CD4-positive, alpha-beta T cell treated with Interleukin-21 for 1 hour (primary cell): ENCODE measurements at regions not wholly inside any gene's neighbourhood (a gene's known extent, or its start where the extent isn't known, plus 50 kb on each side); places are given as distances from the start of the nearest gene placed in this dataset.
"Not testable (repeated sequence)": the region's sequence is repeated elsewhere in the genome, so short reads cannot be mapped to it uniquely, and the experiment has no call there.

Source experiments
- DNase-seq: peaks from one replicate; pipeline ENCODE4 v3.0.0-alpha.2; 2020

DNA sequence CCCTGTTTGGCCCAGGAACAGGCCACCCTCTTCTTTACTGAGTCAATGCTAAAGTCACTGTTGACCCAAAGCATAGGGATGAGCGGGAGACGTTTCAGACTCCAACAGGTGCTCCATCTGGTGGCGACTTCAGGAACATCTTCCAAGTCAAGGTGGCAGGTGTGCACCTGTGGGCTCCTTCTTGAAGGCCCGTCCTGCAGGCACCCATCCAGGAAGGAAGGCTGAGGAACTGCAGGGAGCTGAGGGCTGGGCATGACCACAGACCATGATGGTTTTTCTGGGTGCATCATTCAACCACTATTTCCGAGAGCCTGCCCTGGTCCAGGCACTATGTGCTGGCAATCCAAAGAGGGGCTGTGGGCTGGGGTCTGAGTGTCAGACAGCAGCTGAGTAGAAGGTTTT is 142.8 kb downstream of the NDUFA10 start:
- peak; percentile 64 for DNase-seq

DNA sequence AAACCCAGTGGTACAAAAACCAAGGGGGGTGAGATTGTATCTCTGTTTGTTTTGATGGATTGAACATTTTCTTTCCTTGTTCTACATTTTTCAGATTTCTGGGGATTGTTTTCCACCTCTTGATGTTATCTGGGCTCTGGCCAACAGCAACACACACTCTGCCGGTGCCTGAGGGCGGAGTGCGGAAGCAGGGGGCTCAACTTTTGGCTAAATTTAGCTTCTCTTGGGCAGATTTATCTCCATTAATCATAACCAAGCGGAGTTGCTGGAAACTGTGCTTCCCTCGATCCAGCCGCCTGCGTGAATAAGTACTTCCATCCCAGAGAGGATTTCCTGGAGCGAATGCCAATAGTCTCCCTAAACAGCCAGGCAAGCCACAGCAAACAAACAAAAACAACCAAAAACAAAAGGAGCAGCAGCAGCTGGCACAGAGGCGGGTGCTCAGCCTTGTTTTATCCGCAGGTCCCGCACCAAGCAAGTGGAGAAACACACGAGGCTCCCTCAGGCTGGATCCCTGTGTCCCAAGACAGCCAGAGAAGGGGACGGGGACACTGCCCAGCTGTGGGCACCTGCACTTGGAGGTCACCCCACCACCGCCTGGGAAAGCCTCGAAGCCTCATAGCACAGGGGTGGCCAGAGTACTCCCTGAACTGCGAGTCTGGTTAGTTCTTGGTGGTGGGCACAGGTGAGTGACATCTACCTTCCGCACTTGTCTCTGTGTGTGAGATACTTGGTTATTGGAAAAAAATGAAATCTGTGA is 143.4 kb downstream of the NDUFA10 start:
- no peak for DNase-seq

GRCh38 chr2:239881031-239881471 is 144.1 kb downstream of the NDUFA10 start:
- no peak for DNase-seq

- no peak for DNase-seq
Observed at GRCh38 chr2:239880396-239880795, 144.7 kb downstream of the NDUFA10 start.

GRCh38 chr2:239879423-239880084 is 145.6 kb downstream of the NDUFA10 start:
- no peak for DNase-seq

DNA sequence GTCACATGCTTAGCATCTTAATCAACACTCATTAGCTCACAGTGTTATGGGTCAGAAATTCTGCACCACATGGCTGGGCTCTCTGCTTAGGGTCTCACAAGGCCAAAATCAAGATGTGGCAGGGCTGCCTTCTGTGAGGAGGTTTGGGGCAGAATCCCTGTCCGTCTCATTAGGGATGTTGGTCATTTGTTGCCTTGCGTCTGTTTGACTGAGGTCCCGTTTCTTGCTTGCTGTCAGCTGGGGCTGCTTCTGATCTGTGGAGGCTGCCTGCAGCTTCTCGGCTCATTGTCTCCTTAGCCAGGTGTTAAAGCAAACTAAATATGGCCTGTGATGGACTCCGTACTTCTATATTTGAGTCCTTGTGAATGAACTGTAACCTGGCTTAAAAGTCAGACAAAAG is 146.5 kb downstream of the NDUFA10 start:
- DNase-seq, result no peak

- no peak for DNase-seq
Observed at GRCh38 chr2:239876948-239877289, 148.2 kb downstream of the NDUFA10 start.

GRCh38 chr2:239876271-239876947 is 148.7 kb downstream of the NDUFA10 start:
- DNase-seq, result no peak

- DNase-seq, result no peak
Observed at GRCh38 chr2:239874636-239875356, 150.3 kb downstream of the NDUFA10 start.

- no peak for DNase-seq
Observed at GRCh38 chr2:239873656-239874635, 151.2 kb downstream of the NDUFA10 start.

- no peak for DNase-seq
Observed at GRCh38 chr2:239871481-239872435, 153.4 kb downstream of the NDUFA10 start.

DNA sequence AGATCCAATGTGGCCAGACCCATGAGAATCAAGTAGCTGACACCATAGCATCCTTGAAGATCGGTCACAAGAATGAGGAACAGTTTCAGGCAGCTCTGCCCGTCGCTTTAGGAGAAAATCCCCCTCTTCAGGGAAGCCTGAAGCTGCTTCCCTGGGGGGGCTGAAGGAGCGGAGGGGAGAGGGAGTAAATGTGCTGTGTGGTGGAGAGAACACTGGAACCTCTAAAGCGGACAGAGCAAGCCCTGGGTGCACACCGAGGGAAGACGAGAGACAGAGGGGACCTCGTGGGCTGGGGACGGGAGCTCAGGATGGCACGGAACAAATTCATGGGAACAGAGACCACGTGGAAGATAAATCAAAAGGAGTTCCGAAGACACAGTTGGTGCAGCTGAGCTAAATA is 154.3 kb downstream of the NDUFA10 start:
- no peak for DNase-seq

DNA sequence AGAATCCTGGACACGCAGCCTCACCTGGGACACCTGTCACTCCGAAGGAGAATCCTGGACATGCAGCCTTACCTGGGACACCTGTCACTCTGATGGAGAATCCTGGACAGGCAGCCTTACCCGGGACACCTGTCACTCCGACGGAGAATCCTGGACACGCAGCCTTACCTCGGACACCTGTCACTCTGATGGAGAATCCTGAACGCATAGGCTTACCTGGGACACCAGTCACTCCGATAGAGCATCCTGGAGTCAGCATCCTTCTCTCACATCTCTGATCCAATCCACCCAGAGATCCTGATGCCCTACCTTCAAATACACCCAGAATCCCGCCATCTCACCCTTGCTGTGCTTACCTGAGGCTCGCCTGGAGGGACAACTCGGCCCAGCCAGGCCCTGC is 154.9 kb downstream of the NDUFA10 start:
- no peak for DNase-seq

DNA sequence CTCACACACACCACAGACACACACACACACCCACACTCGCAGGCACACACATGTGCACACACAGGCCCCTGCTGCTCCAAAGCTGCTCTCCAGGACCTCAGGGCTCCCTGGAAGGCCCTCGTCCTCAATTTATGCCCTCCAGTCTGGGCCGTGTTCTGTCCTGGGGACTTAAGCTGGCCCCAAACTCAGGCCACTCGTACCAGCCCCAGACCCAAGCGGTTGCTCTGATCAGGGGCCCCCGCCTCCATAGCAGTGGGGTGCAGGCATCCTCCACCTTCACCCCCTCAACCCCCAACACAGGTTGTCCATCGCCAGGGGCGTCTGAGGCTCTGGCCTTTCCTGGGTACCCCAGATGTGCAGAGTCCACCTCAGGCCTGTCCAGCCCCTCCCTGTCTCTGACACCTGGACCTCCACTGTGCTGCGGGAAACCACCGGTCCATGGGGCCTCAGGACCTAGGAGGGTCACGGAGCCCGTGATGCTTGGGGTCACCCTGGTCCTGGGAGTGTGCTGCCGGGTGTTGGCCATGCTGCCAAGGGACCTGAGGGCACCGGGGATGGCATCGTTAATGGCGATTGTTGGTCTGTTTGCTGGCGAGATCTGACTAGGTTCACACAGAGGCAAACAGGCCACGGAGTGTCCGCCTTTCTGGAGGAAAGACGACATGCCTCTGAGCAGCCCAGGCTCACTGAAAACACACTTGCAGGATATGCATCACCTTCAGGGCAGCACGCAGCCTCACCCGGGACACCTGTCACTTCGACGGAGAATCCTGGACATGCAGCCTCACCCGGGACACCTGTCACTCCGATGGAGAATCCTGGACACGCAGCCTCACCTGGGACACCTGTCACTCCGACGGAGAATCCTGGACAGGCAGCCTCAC is 155.6 kb downstream of the NDUFA10 start:
- no peak for DNase-seq

DNA sequence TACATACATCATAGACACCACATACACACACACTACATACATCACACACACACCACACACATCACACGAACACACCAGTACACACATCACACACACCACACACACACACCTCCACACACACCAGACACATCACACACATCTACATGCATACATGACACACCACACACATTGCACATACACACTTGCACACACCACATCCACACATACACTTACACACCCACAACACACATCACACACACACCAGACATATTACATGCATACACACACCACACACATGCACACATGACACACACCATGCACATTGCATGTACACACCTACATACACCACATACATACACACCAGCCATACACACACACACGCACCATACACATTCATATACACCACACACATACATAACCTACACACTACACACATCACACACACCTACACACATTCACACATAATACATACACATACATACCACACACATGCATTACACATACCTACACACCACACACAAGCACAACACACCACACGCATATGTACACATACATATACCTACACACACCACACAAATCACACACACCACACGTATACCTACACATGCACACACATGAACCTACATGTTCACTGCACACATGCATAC is 156.5 kb downstream of the NDUFA10 start:
- DNase-seq, result no peak

- DNase-seq, result no peak
Observed at GRCh38 chr2:239866778-239867177, 158.4 kb downstream of the NDUFA10 start.

- no peak for DNase-seq
Observed at GRCh38 chr2:239866350-239866749, 158.8 kb downstream of the NDUFA10 start.

DNA sequence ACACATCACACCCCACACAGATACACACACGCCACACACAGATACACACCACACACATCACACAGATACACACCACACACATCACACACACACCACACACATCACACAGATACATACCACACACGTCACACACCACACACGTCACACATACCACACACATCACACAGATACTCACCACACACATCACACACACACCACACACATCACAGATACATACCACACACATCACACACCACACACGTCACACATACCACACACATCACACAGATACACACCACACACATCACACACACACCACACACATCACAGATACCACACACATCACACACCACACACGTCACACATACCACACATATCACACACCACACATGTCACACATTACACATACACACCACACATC is 159.3 kb downstream of the NDUFA10 start:
- DNase-seq, result not testable (repeated sequence)

DNA sequence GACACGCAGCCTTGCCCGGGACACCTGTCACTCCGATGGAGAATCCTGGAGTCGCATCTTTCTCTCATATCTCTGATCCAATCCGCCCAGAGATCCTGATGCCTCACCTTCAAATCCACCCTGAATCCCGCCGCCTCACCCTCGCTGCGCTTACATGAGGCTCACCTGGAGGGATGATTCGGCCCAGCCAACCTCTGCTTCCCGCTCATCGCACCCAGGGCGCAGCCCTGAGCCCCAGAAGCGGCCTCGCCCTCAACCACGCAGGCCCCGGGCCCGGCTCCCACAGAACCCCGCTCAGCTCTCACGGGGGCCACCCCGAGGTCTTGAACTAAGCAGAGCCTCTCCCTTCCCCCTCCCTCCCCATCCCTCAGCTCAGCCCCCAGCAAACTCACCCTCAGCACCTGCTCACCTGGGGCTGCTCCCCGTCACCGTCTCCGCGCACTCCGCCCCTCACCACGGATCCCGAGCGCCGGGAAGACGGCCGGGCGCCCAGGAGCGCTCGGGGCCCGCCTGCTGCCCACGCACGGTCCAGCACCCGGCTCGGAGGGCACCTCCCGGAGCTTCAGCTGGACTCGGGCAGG is 160.0 kb downstream of the NDUFA10 start:
- no peak for DNase-seq
